ENCODE measurements at regions not wholly inside any gene's neighbourhood (a gene's known extent, or its start where the extent isn't known, plus 50 kb on each side); places are given as distances from the start of the nearest gene placed in this dataset.
"Not testable (repeated sequence)": the region's sequence is repeated elsewhere in the genome, so short reads cannot be mapped to it uniquely, and the experiment has no call there.

GRCh38 chr9:78172610-78173009 lies 63.3 kb upstream of the CEP78 start:
- DNase-seq (ENCODE audit: low read depth) = not testable (repeated sequence)

- no peak for DNase-seq (ENCODE audit: low read depth)
Measured at GRCh38 chr9:78171651-78172050, 64.2 kb upstream of the CEP78 start.

- no peak for DNase-seq (ENCODE audit: low read depth)
Measured at GRCh38 chr9:78169125-78169524, 66.8 kb upstream of the CEP78 start.

GRCh38 chr9:78167356-78167755 lies 68.5 kb upstream of the CEP78 start:
- DNase-seq (ENCODE audit: low read depth) = no peak

- no peak for DNase-seq (ENCODE audit: low read depth)
Measured at GRCh38 chr9:78163834-78164233, 72.0 kb upstream of the CEP78 start.

- DNase-seq (ENCODE audit: low read depth) = no peak
Measured at GRCh38 chr9:78158286-78158685, 77.6 kb upstream of the CEP78 start.

- DNase-seq (ENCODE audit: low read depth) = no peak
Measured at GRCh38 chr9:78150983-78151356, 84.9 kb upstream of the CEP78 start.

GRCh38 chr9:78150312-78150982 lies 85.4 kb upstream of the CEP78 start:
- DNase-seq (ENCODE audit: low read depth) = no peak

GRCh38 chr9:78149702-78150291 lies 86.1 kb upstream of the CEP78 start:
- DNase-seq (ENCODE audit: low read depth) = no peak

GRCh38 chr9:78146241-78146640 lies 89.6 kb upstream of the CEP78 start:
- no peak for DNase-seq (ENCODE audit: low read depth)

GRCh38 chr9:78144663-78145377 lies 91.1 kb upstream of the CEP78 start:
- no peak for DNase-seq (ENCODE audit: low read depth)

- DNase-seq (ENCODE audit: low read depth) = no peak
Measured at GRCh38 chr9:78144008-78144381, 91.9 kb upstream of the CEP78 start.

- DNase-seq (ENCODE audit: low read depth) = no peak
Measured at GRCh38 chr9:78143281-78144007, 92.4 kb upstream of the CEP78 start.

- not testable (repeated sequence) for DNase-seq (ENCODE audit: low read depth)
Measured at GRCh38 chr9:78142264-78142663, 93.6 kb upstream of the CEP78 start.

- no peak for DNase-seq (ENCODE audit: low read depth)
Measured at GRCh38 chr9:78133751-78134150, 102.1 kb upstream of the CEP78 start.

GRCh38 chr9:78132701-78133058 lies 101.1 kb upstream of the GNAQ start:
- no peak for DNase-seq (ENCODE audit: low read depth)

- no peak for DNase-seq (ENCODE audit: low read depth)
Measured at GRCh38 chr9:78131969-78132700, 100.5 kb upstream of the GNAQ start.

- no peak for DNase-seq (ENCODE audit: low read depth)
Measured at GRCh38 chr9:78130853-78131252, 99.2 kb upstream of the GNAQ start.

- no peak for DNase-seq (ENCODE audit: low read depth)
Measured at GRCh38 chr9:78130004-78130403, 98.4 kb upstream of the GNAQ start.

GRCh38 chr9:78127279-78128225 lies 95.9 kb upstream of the GNAQ start:
- no peak for DNase-seq (ENCODE audit: low read depth)

- no peak for DNase-seq (ENCODE audit: low read depth)
Measured at GRCh38 chr9:78123808-78124207, 92.2 kb upstream of the GNAQ start.

Data from activated gamma-delta T cell treated with anti-CD3 and anti-CD28 coated beads, Interleukin-2, amount 50 U/mL, for 16 hours (primary cell).